HepG2 (cell line): ENCODE measurements at regions not wholly inside any gene's neighbourhood (a gene's known extent, or its start where the extent isn't known, plus 50 kb on each side); places are given as distances from the start of the nearest gene placed in this dataset.

Source experiments
- ATAC-seq: fragments of 200-7000 bp; cut with Tn5 transposase; 3 replicates; pipeline ENCODE4 v1.9.1; 2020; ENCODE audit warnings: mild to moderate bottlenecking, moderate library complexity
- BruUV-seq: library from RNA; stranded (reverse); fragments of 400-500 nt; replicated peaks from 2 replicates; lab custom pipeline; 2021; lab: Mats Ljungman, UMichigan
- CTCF ChIA-PET: fragments of 300-600 bp; formaldehyde crosslinking; extraction: SDS; loops from one replicate; lab custom pipeline; 2021; ENCODE audit warnings: low total read pairs, inconsistent platforms, low intra/inter-chr PET ratio; lab: Yijun Ruan, JAX
- POLR2A ChIA-PET: fragments of 350-600 bp; sonication (Branson Sonifier 250); formaldehyde crosslinking; loops from one replicate; lab custom pipeline; 2020; ENCODE audit warnings: antibody characterized with exemption, inconsistent platforms; lab: Yijun Ruan, JAX
- DNase-seq: peaks from one replicate; pipeline ENCODE4 v3.0.0-alpha.2; 2015; ENCODE audit warnings: low spot score
- FAIRE-seq: peaks from 3 replicates; lab custom pipeline; 2011; peaks lifted over from hg19 to GRCh38; lab: Jason Lieb, UNC
- H2AFZ ChIP-seq: one replicate; pipeline ENCODE4 v1.6.1; 2011; ENCODE audit warnings: low read length, inconsistent platforms
- H3K27ac ChIP-seq: fragments of 300-600 bp; 3 replicates; pipeline ENCODE4 v1.8.0; 2011; ENCODE audit warnings: mixed run types, mild to moderate bottlenecking, mixed read lengths, low read length, inconsistent platforms; ENCODE audit not compliant: insufficient read depth; ENCODE audit errors: extremely low read length
- H3K27me3 ChIP-seq, 2 experiments: fragments of 200-600 bp in 1 of 2; 2 replicates in 1 of 2; 3 replicates in 1 of 2; pipeline versions ENCODE4 v1.6.0 to v1.8.0; 2011; ENCODE audit warnings: low read length in 2 of 2, mild to moderate bottlenecking in 2 of 2, moderate library complexity in 2 of 2, inconsistent platforms in 1 of 2; ENCODE audit not compliant: insufficient read depth in 2 of 2, control insufficient read depth in 1 of 2
- H3K36me3 ChIP-seq, 2 experiments: fragments of 200-600 bp in 1 of 2; replicated peaks in 1 of 2; 2 replicates in 1 of 2; 3 replicates in 1 of 2; pipeline versions ENCODE4 v1.5.1 to v1.8.0; 2011; ENCODE audit warnings: low read length in 2 of 2, inconsistent platforms in 1 of 2; ENCODE audit not compliant: insufficient read depth in 2 of 2, control insufficient read depth in 1 of 2
- H3K4me1 ChIP-seq: 2 replicates; pipeline ENCODE4 v1.5.1; 2012; ENCODE audit warnings: low read length, inconsistent platforms; ENCODE audit not compliant: insufficient read depth
- H3K4me2 ChIP-seq: 2 replicates; pipeline ENCODE4 v1.6.0; 2011; ENCODE audit warnings: low read depth, low read length, inconsistent platforms
- H3K4me3 ChIP-seq, 3 experiments: fragments of 200-600 bp in 1 of 3; sonication (generic), shearing (Covaris generic) in 1 of 3; replicated peaks in 1 of 3; 2 replicates each; pipeline ENCODE4 v1.5.1; 2011 to 2016; ENCODE audit warnings: low read length in 3 of 3, inconsistent platforms in 2 of 3, low read depth in 2 of 3, mild to moderate bottlenecking in 2 of 3, control low read depth in 1 of 3, mixed read lengths in 1 of 3; ENCODE audit not compliant: insufficient read depth in 1 of 3
- H3K79me2 ChIP-seq: one replicate; pipeline ENCODE4 v1.6.1; 2011; ENCODE audit warnings: low read length, inconsistent platforms; ENCODE audit not compliant: insufficient read depth
- H3K9ac ChIP-seq: 2 replicates; pipeline ENCODE4 v1.6.0; 2011; ENCODE audit warnings: mild to moderate bottlenecking, low read depth, low read length, inconsistent platforms; ENCODE audit not compliant: insufficient read depth
- H3K9me3 ChIP-seq: 2 replicates; pipeline ENCODE4 v1.5.1; 2012; ENCODE audit warnings: mild to moderate bottlenecking, low read length
- H4K20me1 ChIP-seq: 2 replicates; pipeline ENCODE4 v1.6.0; 2011; ENCODE audit warnings: inconsistent platforms, mild to moderate bottlenecking, low read length, moderate library complexity; ENCODE audit not compliant: insufficient read depth
- ATF5 ChIP-seq: sonication (generic); formaldehyde crosslinking; IDR thresholded peaks from 2 replicates; pipeline ENCODE4 v1.4.0; 2020; ENCODE audit warnings: mild to moderate bottlenecking, low read depth, missing genetic modification reagents
- DRAP1 ChIP-seq: IDR thresholded peaks from 2 replicates; pipeline ENCODE4 v1.6.1; 2016; ENCODE audit warnings: missing genetic modification reagents, missing compliant biosample characterization
- DZIP1 ChIP-seq: sonication (generic); formaldehyde crosslinking; IDR thresholded peaks from 2 replicates; pipeline ENCODE4 v1.5.0; 2020; ENCODE audit warnings: mild to moderate bottlenecking, missing genetic modification reagents
- MED13 ChIP-seq: sonication (generic); formaldehyde crosslinking; IDR thresholded peaks from 2 replicates; pipeline ENCODE4 v1.5.0; 2020; ENCODE audit warnings: missing genetic modification reagents
- ZBTB25 ChIP-seq: IDR thresholded peaks from 2 replicates; pipeline ENCODE4 v1.6.1; 2018; ENCODE audit warnings: missing genetic modification reagents
- ZBTB40 ChIP-seq, 2 experiments: fragments of 450-650 bp in 1 of 2; sonication (generic) in 1 of 2; formaldehyde crosslinking in 1 of 2; IDR thresholded peaks; 2 replicates each; pipeline versions ENCODE4 v1.6.1 to v1.8.0; 2016 to 2022; ENCODE audit warnings: antibody characterized with exemption in 1 of 2, mild to moderate bottlenecking in 1 of 2, missing genetic modification reagents in 1 of 2
- ZNF101 ChIP-seq: sonication (generic); formaldehyde crosslinking; IDR thresholded peaks from 2 replicates; pipeline ENCODE4 v1.4.0; 2020; ENCODE audit warnings: mild to moderate bottlenecking, low read depth, missing genetic modification reagents, borderline replicate concordance
- ZNF484 ChIP-seq: sonication (generic); formaldehyde crosslinking; IDR thresholded peaks from 2 replicates; pipeline ENCODE4 v1.5.1; 2020; ENCODE audit warnings: mild to moderate bottlenecking, low read depth, missing genetic modification reagents, borderline replicate concordance
- ZNF496 ChIP-seq: sonication (generic); formaldehyde crosslinking; IDR thresholded peaks from 2 replicates; pipeline ENCODE4 v1.8.1; 2023; ENCODE audit warnings: mild to moderate bottlenecking, moderate library complexity, missing genetic modification reagents; ENCODE audit not compliant: insufficient replicate concordance
- WGBS: methylation state at CpG from one replicate; pipeline ENCODE4 v1.1.6; 2017; ENCODE audit warnings: low lambda C conversion rate; 5-methylcytosine and 5-hydroxymethylcytosine counted together
- in situ Hi-C: cut with HindIII; loops from 2 replicates; pipeline ENCODE4 v1.10.0; 2017; ENCODE audit warnings: low pct_unique_long_range_greater_than_20kb; ENCODE audit not compliant: extremely low pct_ligation_motif_present
- intact Hi-C: fragments of 100-400 bp; cut with micrococcal nuclease; formaldehyde crosslinking; loops from one replicate; pipeline ENCODE4 v1.10.0; 2022; ENCODE audit not compliant: unreplicated experiment

- no peaks in the 10 kb centered on the region for H3K4me1 ChIP-seq
- no TSS peak for BruUV-seq
- H3K36me3 ChIP-seq: no peaks in the 10 kb centered on the region
- H3K4me2 ChIP-seq: no peak overlapping the region
- H3K79me2 ChIP-seq: no peaks in the 10 kb centered on the region
- H4K20me1 ChIP-seq: no peaks in the 10 kb centered on the region
- H3K9ac ChIP-seq: no peak overlapping the region
- intact Hi-C loops: no loop called here
- H3K4me3 ChIP-seq: no peak overlapping the region
- no peaks in the 10 kb centered on the region for H3K27me3 ChIP-seq
- in situ Hi-C loops: no loop called here
- ATAC-seq (no peak), DNase-seq (no peak), FAIRE-seq (no peak)
- no peak overlapping the region for H3K27ac ChIP-seq
- ChIA-PET CTCF (no interaction called here), POLR2A (no interaction called here)
- H2AFZ ChIP-seq: no peak overlapping the region
- H3K9me3 ChIP-seq: no peaks in the 10 kb centered on the region
- WGBS: 23% methylated on average over 6 of the region's 6 CpGs
- TF ChIP-seq ATF5: no peak
- no peak for TF ChIP-seq DRAP1
- no peak for TF ChIP-seq ZBTB40 (IDR thresholded peaks at IDR 0.05)
- no peak for TF ChIP-seq ZBTB40 (CRISPR knock-in tag; IDR thresholded peaks at IDR 0.05)
- TF ChIP-seq ZBTB25 (CRISPR knock-in tag): no peak
- no peak for TF ChIP-seq ZNF101
- no peak for TF ChIP-seq ZNF496 (CRISPR knock-in tag)
- TF ChIP-seq MED13: no peak
- no peak for TF ChIP-seq DZIP1
- no peak for TF ChIP-seq ZNF484 (CRISPR knock-in tag)
Measured at GRCh38 chr6:130500693-130501092, 134.9 kb downstream of the TMEM200A start.
